ENCODE measurements at regions not wholly inside any gene's neighbourhood (a gene's known extent, or its start where the extent isn't known, plus 50 kb on each side); places are given as distances from the start of the nearest gene placed in this dataset.

GRCh38 chr4:63619771-63620170 lies 789.5 kb downstream of the TECRL start:
- DNase-seq (ENCODE audit: low read depth), result no peak

DNA sequence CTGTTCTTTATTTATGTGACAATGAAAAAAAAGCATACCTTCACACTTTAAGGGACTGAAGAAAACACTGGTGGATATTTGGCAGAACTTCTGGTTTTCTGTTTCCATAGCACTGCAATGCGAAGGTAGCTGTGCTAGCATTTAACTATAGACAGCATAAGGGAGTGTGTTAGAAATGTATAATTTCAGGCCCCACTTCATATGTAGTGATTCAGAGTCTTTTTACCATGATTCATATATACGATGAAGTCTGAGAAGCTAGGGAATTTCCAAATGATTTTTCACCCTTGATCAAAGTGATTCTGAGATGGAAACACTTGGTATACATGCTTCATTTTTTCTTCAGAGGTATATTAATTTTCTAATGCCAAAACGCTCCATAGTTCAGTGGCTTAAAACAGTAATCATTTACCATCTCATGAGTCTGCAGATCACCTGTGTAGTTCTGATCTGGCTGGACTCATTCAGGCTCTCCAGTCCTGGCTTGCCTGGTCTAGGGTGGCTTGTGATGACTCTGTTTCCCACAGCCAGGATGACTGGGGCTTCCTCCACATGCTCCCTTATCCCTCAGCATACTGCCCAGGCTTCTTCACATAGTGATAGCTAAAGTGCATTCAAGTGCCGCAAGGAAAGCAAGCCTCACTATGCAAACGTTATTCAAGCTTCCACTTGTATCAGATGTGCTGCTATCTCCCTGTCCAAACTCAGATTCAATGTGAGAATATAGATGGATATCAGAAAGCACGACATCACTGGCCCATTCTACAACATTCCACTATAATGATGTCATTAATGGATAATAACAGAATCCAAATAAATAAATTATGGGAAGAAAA lies 790.1 kb downstream of the TECRL start:
- DNase-seq (ENCODE audit: low read depth), result no peak

GRCh38 chr4:63607169-63607872 lies 801.9 kb downstream of the TECRL start:
- no peak for DNase-seq (ENCODE audit: low read depth)

DNA sequence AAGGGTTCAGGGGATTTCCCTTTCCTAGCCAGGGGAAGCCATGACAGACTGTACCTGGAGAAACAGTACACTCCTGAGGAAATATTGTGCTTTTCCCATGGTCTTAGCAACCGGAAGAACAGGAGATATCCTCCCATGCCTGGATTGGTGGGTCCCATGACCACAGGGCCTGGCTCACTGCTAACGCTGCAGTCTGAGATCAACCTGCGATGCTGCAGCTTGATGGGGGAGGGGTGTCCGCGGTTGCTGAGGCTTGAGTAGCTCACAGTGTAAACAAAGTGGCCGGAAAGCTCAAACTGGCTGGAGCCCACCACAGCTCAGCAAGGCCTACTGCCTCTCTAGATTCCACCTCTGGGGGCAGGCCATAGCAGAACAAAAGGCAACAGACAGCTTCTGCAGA lies 819.5 kb downstream of the TECRL start:
- no peak for DNase-seq (ENCODE audit: low read depth)

- DNase-seq (ENCODE audit: low read depth), result no peak
These were observed 825.7 kb downstream of the TECRL start for GRCh38 chr4:63583561-63583960.

GRCh38 chr4:63583007-63583406 lies 826.2 kb downstream of the TECRL start:
- DNase-seq (ENCODE audit: low read depth), result no peak

- DNase-seq (ENCODE audit: low read depth), result no peak
These were observed 828.3 kb downstream of the TECRL start for GRCh38 chr4:63580796-63581475.

GRCh38 chr4:63578383-63578782 lies 830.9 kb downstream of the TECRL start:
- DNase-seq (ENCODE audit: low read depth), result no peak

GRCh38 chr4:63566658-63567057 lies 842.6 kb downstream of the TECRL start:
- DNase-seq (ENCODE audit: low read depth), result no peak

DNA sequence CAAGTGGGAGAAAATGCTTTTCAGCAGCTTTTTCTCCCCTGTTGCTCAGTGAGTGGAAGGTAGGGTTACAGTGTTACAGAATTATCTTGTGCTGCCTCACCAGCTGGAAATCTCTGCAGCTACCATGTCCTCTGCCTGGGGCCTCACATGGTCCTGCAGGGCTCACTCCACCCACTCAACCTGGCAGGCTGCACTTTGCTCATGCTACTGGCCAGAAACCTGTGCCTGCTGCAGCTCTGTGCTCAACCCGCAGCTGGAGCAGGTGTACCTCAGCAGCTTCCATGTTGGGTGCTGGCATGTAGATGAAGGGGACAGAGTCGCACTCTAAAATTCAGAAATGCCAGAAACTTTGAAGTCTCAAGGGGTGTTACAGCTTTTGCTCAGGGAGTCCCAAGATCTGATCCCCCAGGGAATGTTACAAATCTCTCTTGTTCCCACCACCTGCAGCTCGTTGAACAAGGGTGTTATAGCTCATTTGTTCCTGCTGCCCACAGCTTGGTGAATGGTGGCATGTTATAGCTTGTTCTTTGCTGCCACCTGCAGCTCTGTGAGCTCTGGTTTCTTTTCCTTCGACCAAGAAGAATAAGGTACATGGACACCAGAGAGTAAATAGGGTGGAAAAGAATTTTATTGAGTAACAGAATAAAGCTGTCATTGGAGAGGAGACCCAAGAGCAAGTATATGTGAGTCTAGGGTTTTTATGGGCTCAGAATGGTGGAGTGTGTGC lies 845.8 kb downstream of the TECRL start:
- DNase-seq (ENCODE audit: low read depth), result no peak

DNA sequence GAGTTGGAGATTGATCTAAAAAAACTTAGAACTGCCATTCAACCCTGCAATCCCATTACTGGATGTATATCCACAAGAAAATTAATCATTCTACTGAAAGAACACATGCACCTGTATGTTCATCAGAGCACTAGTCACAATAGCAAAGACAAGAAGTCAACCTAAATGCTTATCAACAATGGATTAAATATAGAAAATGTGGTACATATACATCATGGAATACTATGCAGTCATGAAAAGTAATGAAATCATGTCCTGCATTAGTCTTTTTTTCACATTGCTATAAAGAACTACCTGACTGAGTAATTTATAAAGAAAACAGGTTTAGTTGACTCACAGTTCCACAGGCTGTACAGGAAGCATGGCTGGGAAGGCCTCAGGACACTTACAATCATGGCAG lies 850.5 kb downstream of the TECRL start:
- DNase-seq (ENCODE audit: low read depth), result no peak

GRCh38 chr4:63556332-63556731 lies 852.9 kb downstream of the TECRL start:
- no peak for DNase-seq (ENCODE audit: low read depth)

DNA sequence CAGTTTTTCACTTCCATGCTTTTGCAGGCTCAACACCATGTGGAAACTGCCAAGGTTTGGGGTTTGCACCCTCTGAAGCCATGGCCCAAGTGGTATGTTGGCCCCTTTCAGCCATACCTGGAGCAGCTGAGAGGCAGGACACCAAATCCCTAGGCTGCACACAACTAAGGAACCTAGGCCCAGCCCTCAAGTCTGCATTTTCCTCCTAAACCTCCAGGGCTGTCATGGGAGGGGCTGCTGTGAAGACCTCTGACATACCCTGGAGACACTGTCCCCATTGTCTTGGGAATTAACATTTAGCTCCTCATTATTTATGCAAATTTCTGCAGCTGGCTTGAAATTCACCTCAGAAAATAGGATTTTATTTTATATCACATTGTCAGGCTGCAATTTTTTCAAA lies 856.1 kb downstream of the TECRL start:
- DNase-seq (ENCODE audit: low read depth), result no peak

- DNase-seq (ENCODE audit: low read depth), result no peak
These were observed 867.4 kb downstream of the TECRL start for GRCh38 chr4:63541828-63542227.

DNA sequence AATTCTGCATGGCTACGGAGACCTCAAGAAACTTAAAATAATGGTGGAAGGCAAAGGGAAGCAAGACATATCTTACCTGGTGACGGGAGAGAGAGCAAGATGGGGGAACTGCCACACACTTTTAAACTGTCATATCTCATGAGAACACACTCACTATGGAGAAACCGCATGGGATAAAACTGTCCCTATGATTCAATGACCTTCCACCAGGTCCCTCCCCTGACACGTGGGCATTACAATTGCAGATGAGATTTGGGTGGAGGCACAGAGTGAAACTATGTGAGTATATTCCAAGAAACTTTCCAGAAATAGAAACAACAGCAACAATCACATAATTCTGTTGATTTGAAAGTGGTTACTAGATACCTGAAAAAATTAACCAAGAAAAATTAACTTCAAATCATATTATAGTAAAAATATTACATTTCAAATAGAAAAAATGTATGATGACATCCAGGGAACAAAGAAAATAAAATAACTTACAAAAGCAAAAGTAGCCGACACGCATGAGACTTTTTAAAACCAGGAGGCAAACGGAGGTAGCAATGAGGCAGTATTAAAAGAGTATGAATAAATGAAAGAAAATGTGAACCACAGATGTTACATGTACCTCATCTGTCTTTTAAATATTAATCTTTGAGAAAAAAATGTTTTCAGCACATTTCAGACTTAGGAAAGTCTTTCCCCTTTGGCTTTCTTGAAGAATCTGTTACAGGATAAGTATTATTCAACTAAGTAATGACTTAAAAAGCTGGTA lies 879.5 kb downstream of the TECRL start:
- DNase-seq (ENCODE audit: low read depth), result no peak

- no peak for DNase-seq (ENCODE audit: low read depth)
These were observed 880.8 kb downstream of the TECRL start for GRCh38 chr4:63528256-63528991.

DNA sequence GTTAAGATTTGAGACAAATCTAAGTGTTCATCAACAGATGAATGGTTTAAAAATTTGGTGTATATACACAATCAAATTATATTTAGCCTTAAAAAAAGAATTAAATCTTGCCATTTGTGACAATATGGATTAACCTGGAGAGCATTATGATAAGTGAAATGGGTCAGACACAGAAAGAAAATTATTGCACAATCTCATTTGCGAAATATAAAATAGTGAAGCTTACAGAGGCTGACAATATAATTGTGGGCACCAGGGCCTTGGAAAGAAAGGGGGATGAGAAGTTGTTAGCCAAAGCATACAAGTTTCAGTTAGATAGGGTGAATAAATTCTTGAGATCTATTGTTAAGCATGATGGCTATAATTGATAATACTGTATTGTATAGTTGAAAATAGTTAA lies 883.0 kb downstream of the TECRL start:
- DNase-seq (ENCODE audit: low read depth), result no peak

- DNase-seq (ENCODE audit: low read depth), result no peak
These were observed 884.5 kb downstream of the TECRL start for GRCh38 chr4:63524764-63525163.

DNA sequence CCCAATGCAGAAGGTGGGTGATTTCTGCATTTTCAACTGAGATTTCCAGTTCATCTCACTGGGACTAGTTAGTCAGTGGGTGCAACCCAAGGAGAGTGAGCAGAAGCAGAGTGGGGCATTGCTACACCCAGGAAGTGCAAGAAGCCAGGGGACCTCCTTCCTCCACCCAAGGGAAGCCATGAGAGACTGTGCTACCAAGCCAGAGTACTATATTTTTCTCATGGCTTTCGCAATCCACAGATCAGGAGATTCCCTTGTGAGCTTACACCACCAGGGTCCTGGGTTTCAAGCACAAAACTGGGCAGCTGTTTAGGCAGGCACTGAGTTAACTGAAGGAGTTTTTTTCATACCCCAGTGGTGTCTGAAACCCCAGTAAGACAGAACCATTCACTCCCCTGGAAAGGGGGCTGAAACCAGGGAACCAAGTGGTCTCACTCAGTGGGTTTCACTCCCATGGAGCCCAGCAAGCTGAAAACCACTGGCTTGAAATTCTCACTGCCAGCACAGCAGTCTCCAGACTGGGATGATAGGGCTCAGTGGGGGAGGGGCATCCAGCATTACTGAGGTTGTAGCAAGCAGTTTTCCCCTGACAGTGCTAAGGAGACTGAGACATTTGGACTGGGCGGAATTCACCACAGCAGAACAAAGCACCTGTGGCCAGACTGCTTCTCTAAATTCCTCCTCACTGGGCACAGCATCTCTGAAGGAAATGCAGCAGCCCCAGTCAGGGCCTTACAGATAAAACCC lies 903.4 kb downstream of the TECRL start:
- DNase-seq (ENCODE audit: low read depth), result no peak

DNA sequence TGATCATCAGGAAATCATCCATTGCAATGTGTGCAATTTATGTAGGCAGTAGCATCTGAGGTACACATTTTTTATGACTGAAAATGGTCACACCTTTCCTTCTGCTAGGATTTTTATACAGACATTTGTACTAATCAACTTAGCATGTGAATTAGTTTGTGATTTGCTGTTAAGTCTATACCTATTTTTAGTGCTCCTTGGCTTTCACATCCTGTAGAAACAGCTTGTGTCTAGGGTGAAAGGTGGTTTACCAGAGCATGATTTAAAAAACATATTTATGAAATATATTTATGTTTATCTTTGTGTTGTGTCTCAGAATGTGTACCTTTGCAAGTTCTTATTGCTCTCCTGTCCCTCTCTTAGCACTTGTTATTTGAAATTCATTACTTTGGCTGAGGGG lies 916.0 kb downstream of the TECRL start:
- DNase-seq (ENCODE audit: low read depth), result no peak

Measured in non-pigmented ciliary epithelial cell (primary cell).